Fibroblast of lung (primary cell): ENCODE measurements at regions not wholly inside any gene's neighbourhood (a gene's known extent, or its start where the extent isn't known, plus 50 kb on each side); places are given as distances from the start of the nearest gene placed in this dataset.

ENCODE experiments used
- DNase-seq, 2 donors: peaks; one replicate each; pipeline versions ENCODE4 v3.0.0 to v3.0.0-alpha.2; 2010; ENCODE audit warnings: low read depth in 2 of 2
- H2AFZ ChIP-seq: 2 replicates; pipeline ENCODE4 v1.5.1; 2012; ENCODE audit warnings: low read length, control low read depth, inconsistent platforms
- H3K27ac ChIP-seq: 2 replicates; pipeline ENCODE4 v1.5.1; 2011; ENCODE audit warnings: low read length, control low read depth; ENCODE audit not compliant: insufficient read depth
- H3K27me3 ChIP-seq: 2 replicates; pipeline ENCODE4 v1.5.1; 2011; ENCODE audit warnings: mild to moderate bottlenecking, low read length; ENCODE audit not compliant: control insufficient read depth, insufficient read depth
- H3K36me3 ChIP-seq: 2 replicates; pipeline ENCODE4 v1.5.1; 2011; ENCODE audit warnings: low read length; ENCODE audit not compliant: control insufficient read depth, insufficient read depth
- H3K4me1 ChIP-seq: 2 replicates; pipeline ENCODE4 v1.5.1; 2011; ENCODE audit warnings: low read length; ENCODE audit not compliant: control insufficient read depth, insufficient read depth; ENCODE audit errors: extremely low read depth
- H3K4me2 ChIP-seq: 2 replicates; pipeline ENCODE4 v1.5.1; 2011; ENCODE audit warnings: low read length, control low read depth; ENCODE audit not compliant: insufficient read depth; ENCODE audit errors: extremely low read depth
- H3K4me3 ChIP-seq, 4 experiments: fragments of 200-600 bp in 1 of 4; sonication (generic) in 1 of 4; replicated peaks in 1 of 4; 2 replicates each; pipeline ENCODE4 v1.5.1; 2011 to 2016; ENCODE audit warnings: low read length in 4 of 4, low read depth in 3 of 4, mild to moderate bottlenecking in 3 of 4, control low read depth in 2 of 4, inconsistent platforms in 1 of 4, mixed read lengths in 1 of 4; ENCODE audit not compliant: insufficient read depth in 1 of 4; ENCODE audit errors: control extremely low read depth in 1 of 4
- H3K79me2 ChIP-seq: 2 replicates; pipeline ENCODE4 v1.5.1; 2012; ENCODE audit warnings: mild to moderate bottlenecking, low read length, inconsistent platforms; ENCODE audit not compliant: control insufficient read depth, insufficient read depth
- H3K9ac ChIP-seq: 2 replicates; pipeline ENCODE4 v1.5.1; 2011; ENCODE audit warnings: mild to moderate bottlenecking, low read length, control low read depth; ENCODE audit not compliant: insufficient read depth
- H3K9me3 ChIP-seq: 2 replicates; pipeline ENCODE4 v1.5.1; 2012; ENCODE audit warnings: low read depth, low read length; ENCODE audit not compliant: control insufficient read depth, insufficient read depth
- H4K20me1 ChIP-seq: 2 replicates; pipeline ENCODE4 v1.5.1; 2011; ENCODE audit warnings: low read length; ENCODE audit not compliant: control insufficient read depth, insufficient read depth; ENCODE audit errors: extremely low read depth
- EZH2 ChIP-seq: IDR thresholded peaks from 2 replicates; pipeline ENCODE4 v1.5.1; 2012; ENCODE audit warnings: low read length, control low read depth, mild to moderate bottlenecking; ENCODE audit errors: missing control alignments
- TF ChIP-seq, protein P1 (sequence below), 2 donors: IDR thresholded peaks in 1 of 2; conservative IDR thresholded peaks in 1 of 2; 1 replicate in 1 of 2; 2 replicates in 1 of 2; pipeline ENCODE4 v1.5.1; 2011 to 2012; ENCODE audit warnings: low read length in 2 of 2, control low read depth in 1 of 2, inconsistent platforms in 1 of 2, low read depth in 1 of 2, mild to moderate bottlenecking in 1 of 2

DNA sequence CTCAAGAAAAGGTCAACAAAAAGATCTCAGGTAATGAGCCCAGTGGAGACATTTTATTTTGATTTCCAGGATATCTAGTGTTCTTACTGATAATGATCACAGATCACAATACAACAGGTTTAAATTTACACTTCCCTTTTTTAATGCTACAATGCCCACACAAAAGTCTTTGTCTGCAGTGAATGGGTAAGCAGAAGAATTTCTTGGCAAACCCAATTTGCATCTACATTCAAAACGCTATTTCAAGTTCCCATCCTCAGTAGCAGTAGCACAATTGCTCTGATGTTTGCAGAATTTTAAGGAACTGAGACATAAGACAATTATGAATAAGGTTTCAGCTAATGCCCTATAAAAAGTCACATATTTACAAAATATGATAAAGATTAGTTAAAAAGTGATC, 929.4 kb upstream of the PIK3C3 start:
- Histone ChIP-seq H3K9ac (no peak overlapping the region), H3K36me3 (no peaks in the 10 kb centered on the region)
- TF ChIP-seq, protein P1, sequence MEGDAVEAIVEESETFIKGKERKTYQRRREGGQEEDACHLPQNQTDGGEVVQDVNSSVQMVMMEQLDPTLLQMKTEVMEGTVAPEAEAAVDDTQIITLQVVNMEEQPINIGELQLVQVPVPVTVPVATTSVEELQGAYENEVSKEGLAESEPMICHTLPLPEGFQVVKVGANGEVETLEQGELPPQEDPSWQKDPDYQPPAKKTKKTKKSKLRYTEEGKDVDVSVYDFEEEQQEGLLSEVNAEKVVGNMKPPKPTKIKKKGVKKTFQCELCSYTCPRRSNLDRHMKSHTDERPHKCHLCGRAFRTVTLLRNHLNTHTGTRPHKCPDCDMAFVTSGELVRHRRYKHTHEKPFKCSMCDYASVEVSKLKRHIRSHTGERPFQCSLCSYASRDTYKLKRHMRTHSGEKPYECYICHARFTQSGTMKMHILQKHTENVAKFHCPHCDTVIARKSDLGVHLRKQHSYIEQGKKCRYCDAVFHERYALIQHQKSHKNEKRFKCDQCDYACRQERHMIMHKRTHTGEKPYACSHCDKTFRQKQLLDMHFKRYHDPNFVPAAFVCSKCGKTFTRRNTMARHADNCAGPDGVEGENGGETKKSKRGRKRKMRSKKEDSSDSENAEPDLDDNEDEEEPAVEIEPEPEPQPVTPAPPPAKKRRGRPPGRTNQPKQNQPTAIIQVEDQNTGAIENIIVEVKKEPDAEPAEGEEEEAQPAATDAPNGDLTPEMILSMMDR (conservative IDR thresholded peaks at IDR 0.05 in 1 of 2, IDR thresholded peaks at IDR 0.05 in 1 of 2; ENCODE audit: low read depth in 1 of 2, low read length in 2 of 2): no peak
- TF ChIP-seq EZH2: no peak

DNA sequence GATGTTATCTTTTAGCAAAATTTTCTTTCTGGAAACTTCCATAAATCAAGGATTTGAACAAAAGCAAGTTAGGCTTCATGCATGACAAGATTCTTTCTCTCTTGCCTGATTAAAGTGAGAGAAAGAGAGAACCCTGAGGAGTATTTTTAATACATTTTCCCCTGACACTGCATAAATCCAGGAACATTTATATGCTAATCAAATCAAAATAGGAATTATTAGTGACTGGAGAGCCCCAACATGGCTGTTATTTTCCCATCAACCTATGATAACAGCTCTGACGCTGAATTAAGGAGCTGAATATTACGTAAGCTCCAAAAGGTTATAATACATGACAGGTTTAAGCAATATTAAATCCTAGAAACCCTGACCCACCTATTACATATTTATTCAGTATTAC, 930.2 kb upstream of the PIK3C3 start:
- Histone ChIP-seq H3K79me2 (no peaks in the 10 kb centered on the region), H3K27ac (no peak overlapping the region), H3K4me3 (no peak overlapping the region), H3K27me3 (no peaks in the 10 kb centered on the region), H4K20me1 (no peaks in the 10 kb centered on the region), H3K9ac (no peak overlapping the region), H3K9me3 (no peaks in the 10 kb centered on the region), H3K4me2 (no peak overlapping the region), H2AFZ (no peak overlapping the region), H3K4me1 (no peaks in the 10 kb centered on the region), H3K36me3 (no peaks in the 10 kb centered on the region)
- TF ChIP-seq EZH2: no peak
- TF ChIP-seq, protein P1 (conservative IDR thresholded peaks at IDR 0.05 in 1 of 2, IDR thresholded peaks at IDR 0.05 in 1 of 2; ENCODE audit: low read depth in 1 of 2, low read length in 2 of 2): no peak
- DNase-seq: no peak

More for the DNA sequence above, 929.4 kb upstream of the PIK3C3 start:
- Histone ChIP-seq H3K4me2 (no peak overlapping the region), H4K20me1 (no peaks in the 10 kb centered on the region), H3K4me3 (no peak overlapping the region), H3K27ac (no peak overlapping the region), H3K27me3 (no peaks in the 10 kb centered on the region), H3K4me1 (no peaks in the 10 kb centered on the region), H3K79me2 (no peaks in the 10 kb centered on the region), H3K9me3 (no peaks in the 10 kb centered on the region), H2AFZ (no peak overlapping the region)
- DNase-seq: no peak

DNA sequence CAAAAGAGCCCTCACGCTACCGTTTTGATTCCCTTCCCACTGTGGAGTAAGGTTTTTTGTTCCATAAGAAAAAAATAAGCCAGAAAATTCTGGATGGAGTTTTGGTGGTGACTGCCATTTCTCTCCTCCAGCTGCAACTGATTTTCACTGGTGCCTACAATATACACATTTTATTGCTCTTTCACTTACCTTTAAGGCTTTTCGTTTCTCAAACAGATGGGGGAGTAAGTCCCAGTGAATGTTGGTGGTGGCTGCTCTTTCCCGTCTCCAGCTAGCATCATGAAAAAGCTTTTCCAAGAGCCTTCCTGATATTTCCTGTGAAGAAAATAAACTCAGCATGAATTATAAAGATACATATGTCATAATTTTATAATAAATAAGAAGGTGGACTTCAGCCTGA, 932.5 kb upstream of the PIK3C3 start:
- Histone ChIP-seq H3K4me2 (no peak overlapping the region), H2AFZ (no peak overlapping the region), H3K27me3 (no peaks in the 10 kb centered on the region), H3K27ac (no peak overlapping the region), H3K9me3 (no peaks in the 10 kb centered on the region), H3K36me3 (no peaks in the 10 kb centered on the region), H4K20me1 (no peaks in the 10 kb centered on the region), H3K9ac (no peak overlapping the region), H3K4me1 (no peaks in the 10 kb centered on the region), H3K79me2 (no peaks in the 10 kb centered on the region), H3K4me3 (no peak overlapping the region)
- TF ChIP-seq, protein P1 (conservative IDR thresholded peaks at IDR 0.05 in 1 of 2, IDR thresholded peaks at IDR 0.05 in 1 of 2; ENCODE audit: low read depth in 1 of 2, low read length in 2 of 2): no peak
- no peak for TF ChIP-seq EZH2
- DNase-seq: no peak
